ENCODE measurements at regions not wholly inside any gene's neighbourhood (a gene's known extent, or its start where the extent isn't known, plus 50 kb on each side); places are given as distances from the start of the nearest gene placed in this dataset.

DNA sequence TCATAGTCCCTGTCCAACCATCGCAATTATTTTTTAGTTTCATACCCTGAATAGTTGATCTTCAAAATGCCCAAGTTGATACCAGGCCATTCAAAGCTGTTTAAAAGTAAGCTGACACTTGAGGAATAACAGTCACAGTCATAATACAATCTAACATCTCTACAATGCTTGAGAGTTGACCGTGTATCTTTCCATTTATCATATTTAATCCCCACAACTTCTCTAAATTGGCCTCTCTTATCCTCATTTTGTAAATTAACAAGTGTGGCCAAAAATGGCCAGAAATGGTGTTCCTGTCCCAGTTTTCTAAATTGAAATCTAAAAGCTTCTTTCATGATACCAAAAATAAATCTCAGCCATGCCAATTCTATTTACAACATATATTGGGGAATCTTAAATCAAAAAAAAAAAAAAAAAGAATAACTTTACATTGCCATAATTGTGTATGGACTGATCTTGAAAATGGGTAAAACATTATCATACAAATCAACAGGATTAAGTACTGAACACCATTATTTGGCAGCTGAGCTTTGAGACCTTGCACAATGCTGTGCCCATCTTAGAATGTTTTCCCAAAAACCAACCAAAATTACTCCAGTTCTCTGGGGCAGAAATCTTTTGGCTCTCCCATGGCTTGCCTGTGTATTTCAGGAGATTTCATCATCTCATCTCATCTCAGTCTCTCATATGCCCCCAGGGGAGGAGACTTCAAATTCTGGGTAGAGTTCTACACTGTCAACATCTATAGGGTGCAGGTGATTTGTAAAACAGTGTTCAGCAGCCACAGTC lies 448.7 kb upstream of the JARID2 start:
- Histone ChIP-seq H4K20me1 (replicated peaks; ENCODE audit: insufficient read depth) (no peaks in the 10 kb centered on the region), H3K4me2 (no peak overlapping the region)

More for the DNA sequence above, 448.7 kb upstream of the JARID2 start:
- no peak for TF ChIP-seq CREB1 (CRISPR knock-in tag; IDR thresholded peaks at IDR 0.05; ENCODE audit: low read depth)
- no peak for TF ChIP-seq EZH2 (IDR thresholded peaks at IDR 0.05; ENCODE audit: low read depth, unreplicated experiment)
- TF ChIP-seq, protein P1, sequence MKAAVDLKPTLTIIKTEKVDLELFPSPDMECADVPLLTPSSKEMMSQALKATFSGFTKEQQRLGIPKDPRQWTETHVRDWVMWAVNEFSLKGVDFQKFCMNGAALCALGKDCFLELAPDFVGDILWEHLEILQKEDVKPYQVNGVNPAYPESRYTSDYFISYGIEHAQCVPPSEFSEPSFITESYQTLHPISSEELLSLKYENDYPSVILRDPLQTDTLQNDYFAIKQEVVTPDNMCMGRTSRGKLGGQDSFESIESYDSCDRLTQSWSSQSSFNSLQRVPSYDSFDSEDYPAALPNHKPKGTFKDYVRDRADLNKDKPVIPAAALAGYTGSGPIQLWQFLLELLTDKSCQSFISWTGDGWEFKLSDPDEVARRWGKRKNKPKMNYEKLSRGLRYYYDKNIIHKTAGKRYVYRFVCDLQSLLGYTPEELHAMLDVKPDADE (IDR thresholded peaks at IDR 0.05), result no peak
- TF ChIP-seq EZH2phosphoT487 (IDR thresholded peaks at IDR 0.05; ENCODE audit: unreplicated experiment), result no peak
- TF ChIP-seq, protein P2, sequence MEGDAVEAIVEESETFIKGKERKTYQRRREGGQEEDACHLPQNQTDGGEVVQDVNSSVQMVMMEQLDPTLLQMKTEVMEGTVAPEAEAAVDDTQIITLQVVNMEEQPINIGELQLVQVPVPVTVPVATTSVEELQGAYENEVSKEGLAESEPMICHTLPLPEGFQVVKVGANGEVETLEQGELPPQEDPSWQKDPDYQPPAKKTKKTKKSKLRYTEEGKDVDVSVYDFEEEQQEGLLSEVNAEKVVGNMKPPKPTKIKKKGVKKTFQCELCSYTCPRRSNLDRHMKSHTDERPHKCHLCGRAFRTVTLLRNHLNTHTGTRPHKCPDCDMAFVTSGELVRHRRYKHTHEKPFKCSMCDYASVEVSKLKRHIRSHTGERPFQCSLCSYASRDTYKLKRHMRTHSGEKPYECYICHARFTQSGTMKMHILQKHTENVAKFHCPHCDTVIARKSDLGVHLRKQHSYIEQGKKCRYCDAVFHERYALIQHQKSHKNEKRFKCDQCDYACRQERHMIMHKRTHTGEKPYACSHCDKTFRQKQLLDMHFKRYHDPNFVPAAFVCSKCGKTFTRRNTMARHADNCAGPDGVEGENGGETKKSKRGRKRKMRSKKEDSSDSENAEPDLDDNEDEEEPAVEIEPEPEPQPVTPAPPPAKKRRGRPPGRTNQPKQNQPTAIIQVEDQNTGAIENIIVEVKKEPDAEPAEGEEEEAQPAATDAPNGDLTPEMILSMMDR (conservative IDR thresholded peaks at IDR 0.05; ENCODE audit: low read depth in 2 of 2), result no peak
- no peak for TF ChIP-seq STAT1 (IDR thresholded peaks at IDR 0.05; ENCODE audit: unreplicated experiment)
- no peak for TF ChIP-seq ZNF331 (CRISPR knock-in tag; IDR thresholded peaks at IDR 0.05; ENCODE audit: low read depth)
- TF ChIP-seq, protein P3, sequence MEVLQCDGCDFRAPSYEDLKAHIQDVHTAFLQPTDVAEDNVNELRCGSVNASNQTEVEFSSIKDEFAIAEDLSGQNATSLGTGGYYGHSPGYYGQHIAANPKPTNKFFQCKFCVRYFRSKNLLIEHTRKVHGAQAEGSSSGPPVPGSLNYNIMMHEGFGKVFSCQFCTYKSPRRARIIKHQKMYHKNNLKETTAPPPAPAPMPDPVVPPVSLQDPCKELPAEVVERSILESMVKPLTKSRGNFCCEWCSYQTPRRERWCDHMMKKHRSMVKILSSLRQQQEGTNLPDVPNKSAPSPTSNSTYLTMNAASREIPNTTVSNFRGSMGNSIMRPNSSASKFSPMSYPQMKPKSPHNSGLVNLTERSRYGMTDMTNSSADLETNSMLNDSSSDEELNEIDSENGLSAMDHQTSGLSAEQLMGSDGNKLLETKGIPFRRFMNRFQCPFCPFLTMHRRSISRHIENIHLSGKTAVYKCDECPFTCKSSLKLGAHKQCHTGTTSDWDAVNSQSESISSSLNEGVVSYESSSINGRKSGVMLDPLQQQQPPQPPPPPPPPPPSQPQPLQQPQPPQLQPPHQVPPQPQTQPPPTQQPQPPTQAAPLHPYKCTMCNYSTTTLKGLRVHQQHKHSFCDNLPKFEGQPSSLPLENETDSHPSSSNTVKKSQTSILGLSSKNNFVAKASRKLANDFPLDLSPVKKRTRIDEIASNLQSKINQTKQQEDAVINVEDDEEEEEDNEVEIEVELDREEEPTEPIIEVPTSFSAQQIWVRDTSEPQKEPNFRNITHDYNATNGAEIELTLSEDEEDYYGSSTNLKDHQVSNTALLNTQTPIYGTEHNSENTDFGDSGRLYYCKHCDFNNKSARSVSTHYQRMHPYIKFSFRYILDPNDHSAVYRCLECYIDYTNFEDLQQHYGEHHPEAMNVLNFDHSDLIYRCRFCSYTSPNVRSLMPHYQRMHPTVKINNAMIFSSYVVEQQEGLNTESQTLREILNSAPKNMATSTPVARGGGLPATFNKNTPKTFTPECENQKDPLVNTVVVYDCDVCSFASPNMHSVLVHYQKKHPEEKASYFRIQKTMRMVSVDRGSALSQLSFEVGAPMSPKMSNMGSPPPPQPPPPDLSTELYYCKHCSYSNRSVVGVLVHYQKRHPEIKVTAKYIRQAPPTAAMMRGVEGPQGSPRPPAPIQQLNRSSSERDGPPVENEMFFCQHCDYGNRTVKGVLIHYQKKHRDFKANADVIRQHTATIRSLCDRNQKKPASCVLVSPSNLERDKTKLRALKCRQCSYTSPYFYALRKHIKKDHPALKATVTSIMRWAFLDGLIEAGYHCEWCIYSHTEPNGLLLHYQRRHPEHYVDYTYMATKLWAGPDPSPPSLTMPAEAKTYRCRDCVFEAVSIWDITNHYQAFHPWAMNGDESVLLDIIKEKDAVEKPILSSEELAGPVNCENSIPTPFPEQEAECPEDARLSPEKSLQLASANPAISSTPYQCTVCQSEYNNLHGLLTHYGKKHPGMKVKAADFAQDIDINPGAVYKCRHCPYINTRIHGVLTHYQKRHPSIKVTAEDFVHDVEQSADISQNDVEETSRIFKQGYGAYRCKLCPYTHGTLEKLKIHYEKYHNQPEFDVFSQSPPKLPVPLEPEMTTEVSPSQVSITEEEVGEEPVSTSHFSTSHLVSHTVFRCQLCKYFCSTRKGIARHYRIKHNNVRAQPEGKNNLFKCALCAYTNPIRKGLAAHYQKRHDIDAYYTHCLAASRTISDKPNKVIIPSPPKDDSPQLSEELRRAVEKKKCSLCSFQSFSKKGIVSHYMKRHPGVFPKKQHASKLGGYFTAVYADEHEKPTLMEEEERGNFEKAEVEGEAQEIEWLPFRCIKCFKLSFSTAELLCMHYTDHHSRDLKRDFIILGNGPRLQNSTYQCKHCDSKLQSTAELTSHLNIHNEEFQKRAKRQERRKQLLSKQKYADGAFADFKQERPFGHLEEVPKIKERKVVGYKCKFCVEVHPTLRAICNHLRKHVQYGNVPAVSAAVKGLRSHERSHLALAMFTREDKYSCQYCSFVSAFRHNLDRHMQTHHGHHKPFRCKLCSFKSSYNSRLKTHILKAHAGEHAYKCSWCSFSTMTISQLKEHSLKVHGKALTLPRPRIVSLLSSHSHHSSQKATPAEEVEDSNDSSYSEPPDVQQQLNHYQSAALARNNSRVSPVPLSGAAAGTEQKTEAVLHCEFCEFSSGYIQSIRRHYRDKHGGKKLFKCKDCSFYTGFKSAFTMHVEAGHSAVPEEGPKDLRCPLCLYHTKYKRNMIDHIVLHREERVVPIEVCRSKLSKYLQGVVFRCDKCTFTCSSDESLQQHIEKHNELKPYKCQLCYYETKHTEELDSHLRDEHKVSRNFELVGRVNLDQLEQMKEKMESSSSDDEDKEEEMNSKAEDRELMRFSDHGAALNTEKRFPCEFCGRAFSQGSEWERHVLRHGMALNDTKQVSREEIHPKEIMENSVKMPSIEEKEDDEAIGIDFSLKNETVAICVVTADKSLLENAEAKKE (CRISPR knock-in tag; IDR thresholded peaks at IDR 0.05), result no peak
- no peak for TF ChIP-seq NANOG (IDR thresholded peaks at IDR 0.05; ENCODE audit: borderline replicate concordance)
- TF ChIP-seq, protein P4, sequence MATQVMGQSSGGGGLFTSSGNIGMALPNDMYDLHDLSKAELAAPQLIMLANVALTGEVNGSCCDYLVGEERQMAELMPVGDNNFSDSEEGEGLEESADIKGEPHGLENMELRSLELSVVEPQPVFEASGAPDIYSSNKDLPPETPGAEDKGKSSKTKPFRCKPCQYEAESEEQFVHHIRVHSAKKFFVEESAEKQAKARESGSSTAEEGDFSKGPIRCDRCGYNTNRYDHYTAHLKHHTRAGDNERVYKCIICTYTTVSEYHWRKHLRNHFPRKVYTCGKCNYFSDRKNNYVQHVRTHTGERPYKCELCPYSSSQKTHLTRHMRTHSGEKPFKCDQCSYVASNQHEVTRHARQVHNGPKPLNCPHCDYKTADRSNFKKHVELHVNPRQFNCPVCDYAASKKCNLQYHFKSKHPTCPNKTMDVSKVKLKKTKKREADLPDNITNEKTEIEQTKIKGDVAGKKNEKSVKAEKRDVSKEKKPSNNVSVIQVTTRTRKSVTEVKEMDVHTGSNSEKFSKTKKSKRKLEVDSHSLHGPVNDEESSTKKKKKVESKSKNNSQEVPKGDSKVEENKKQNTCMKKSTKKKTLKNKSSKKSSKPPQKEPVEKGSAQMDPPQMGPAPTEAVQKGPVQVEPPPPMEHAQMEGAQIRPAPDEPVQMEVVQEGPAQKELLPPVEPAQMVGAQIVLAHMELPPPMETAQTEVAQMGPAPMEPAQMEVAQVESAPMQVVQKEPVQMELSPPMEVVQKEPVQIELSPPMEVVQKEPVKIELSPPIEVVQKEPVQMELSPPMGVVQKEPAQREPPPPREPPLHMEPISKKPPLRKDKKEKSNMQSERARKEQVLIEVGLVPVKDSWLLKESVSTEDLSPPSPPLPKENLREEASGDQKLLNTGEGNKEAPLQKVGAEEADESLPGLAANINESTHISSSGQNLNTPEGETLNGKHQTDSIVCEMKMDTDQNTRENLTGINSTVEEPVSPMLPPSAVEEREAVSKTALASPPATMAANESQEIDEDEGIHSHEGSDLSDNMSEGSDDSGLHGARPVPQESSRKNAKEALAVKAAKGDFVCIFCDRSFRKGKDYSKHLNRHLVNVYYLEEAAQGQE (IDR thresholded peaks at IDR 0.05; ENCODE audit: unreplicated experiment), result no peak
- H3K4me3 ChIP-seq, result no peak overlapping the region
- no peak overlapping the region for H3K27ac ChIP-seq (ENCODE audit: low read depth)
- H3K36me3 ChIP-seq (ENCODE audit: insufficient read depth), result no peaks in the 10 kb centered on the region; the same call in 1 of the 2 replicates
- H3K4me3 Mint-ChIP-seq, result no peak overlapping the region
- H3K27me3 Mint-ChIP-seq (ENCODE audit: insufficient read depth, low read depth, poor library complexity), result peaks cover 11% of the 10 kb centered on the region
- ATAC-seq, result no peak
- H3K27me3 ChIP-seq (ENCODE audit: insufficient read depth), result no peaks in the 10 kb centered on the region
- peaks cover 10% of the 10 kb centered on the region for H3K4me1 Mint-ChIP-seq
- DNase-seq (ENCODE audit: low spot score), result no peak
- no peaks in the 10 kb centered on the region for H3K79me2 ChIP-seq (replicated peaks; ENCODE audit: insufficient read depth)
- H3F3A ChIP-seq (replicated peaks; ENCODE audit: low read depth), result peaks cover 6% of the 10 kb centered on the region
- peaks cover 19% of the 10 kb centered on the region for H3K36me3 Mint-ChIP-seq (ENCODE audit: low read depth)
- H3K4me1 ChIP-seq (ENCODE audit: insufficient read depth), result peaks cover 8% of the 10 kb centered on the region
- no peak overlapping the region for H2AFZ ChIP-seq
- H3K9me2 ChIP-seq (ENCODE audit: insufficient read depth), result peaks cover 5% of the 10 kb centered on the region
- no peak overlapping the region for H3K27ac Mint-ChIP-seq
- peaks cover 19% of the 10 kb centered on the region for H3K9me3 Mint-ChIP-seq
